AG10803 (cell line): ENCODE measurements at regions not wholly inside any gene's neighbourhood (a gene's known extent, or its start where the extent isn't known, plus 50 kb on each side); places are given as distances from the start of the nearest gene placed in this dataset.
"Not testable (repeated sequence)": the region's sequence is repeated elsewhere in the genome, so short reads cannot be mapped to it uniquely, and the experiment has no call there.

ENCODE experiments used
- DNase-seq: peaks from one replicate; pipeline ENCODE4 v3.0.0; 2010; ENCODE audit warnings: low read depth
- H3K4me3 ChIP-seq: 2 replicates; pipeline ENCODE4 v1.5.1; 2011; ENCODE audit warnings: mild to moderate bottlenecking, low read length, control low read depth
- CTCF ChIP-seq: conservative IDR thresholded peaks from 2 replicates; pipeline ENCODE4 v1.5.1; 2011; ENCODE audit warnings: mild to moderate bottlenecking, low read length, control low read depth, inconsistent platforms

- DNase-seq: peak; percentile 16
- H3K4me3 ChIP-seq: no peak overlapping the region
- TF ChIP-seq CTCF: no peak
These were observed 308.1 kb upstream of the CYRIA start for GRCh38 chr2:16973586-16974286.

GRCh38 chr2:16972276-16972675 is 306.6 kb upstream of the CYRIA start:
- H3K4me3 ChIP-seq: no peak overlapping the region
- TF ChIP-seq CTCF: no peak
- no peak for DNase-seq

- no peak overlapping the region for H3K4me3 ChIP-seq
- TF ChIP-seq CTCF: no peak
- no peak for DNase-seq
These were observed 306.1 kb upstream of the CYRIA start for GRCh38 chr2:16971722-16972234.

- not testable (repeated sequence) for H3K4me3 ChIP-seq, DNase-seq
These were observed 305.3 kb upstream of the CYRIA start for GRCh38 chr2:16970948-16971347.

GRCh38 chr2:16962505-16962904 is 296.9 kb upstream of the CYRIA start:
- TF ChIP-seq CTCF: no peak
- no peak for DNase-seq
- no peak overlapping the region for H3K4me3 ChIP-seq

GRCh38 chr2:16960579-16960978 is 294.9 kb upstream of the CYRIA start:
- DNase-seq: no peak
- H3K4me3 ChIP-seq: no peak overlapping the region
- TF ChIP-seq CTCF: no peak

GRCh38 chr2:16958266-16958665 is 292.6 kb upstream of the CYRIA start:
- H3K4me3 ChIP-seq: no peak overlapping the region
- TF ChIP-seq CTCF: no peak
- no peak for DNase-seq
